ENCODE measurements at regions not wholly inside any gene's neighbourhood (a gene's known extent, or its start where the extent isn't known, plus 50 kb on each side); places are given as distances from the start of the nearest gene placed in this dataset.
A peak's percentile ranks its signal among the peaks of the same experiment; 100 is the strongest.
"Not testable (repeated sequence)": the region's sequence is repeated elsewhere in the genome, so short reads cannot be mapped to it uniquely, and the experiment has no call there.

GRCh38 chrX:42832764-42833549 lies 55.0 kb upstream of the PPP1R2C start:
- DNase-seq (no peak), ATAC-seq (no peak)

GRCh38 chrX:42833550-42833940 lies 55.6 kb upstream of the PPP1R2C start:
- DNase-seq, ATAC-seq: not testable (repeated sequence)

DNA sequence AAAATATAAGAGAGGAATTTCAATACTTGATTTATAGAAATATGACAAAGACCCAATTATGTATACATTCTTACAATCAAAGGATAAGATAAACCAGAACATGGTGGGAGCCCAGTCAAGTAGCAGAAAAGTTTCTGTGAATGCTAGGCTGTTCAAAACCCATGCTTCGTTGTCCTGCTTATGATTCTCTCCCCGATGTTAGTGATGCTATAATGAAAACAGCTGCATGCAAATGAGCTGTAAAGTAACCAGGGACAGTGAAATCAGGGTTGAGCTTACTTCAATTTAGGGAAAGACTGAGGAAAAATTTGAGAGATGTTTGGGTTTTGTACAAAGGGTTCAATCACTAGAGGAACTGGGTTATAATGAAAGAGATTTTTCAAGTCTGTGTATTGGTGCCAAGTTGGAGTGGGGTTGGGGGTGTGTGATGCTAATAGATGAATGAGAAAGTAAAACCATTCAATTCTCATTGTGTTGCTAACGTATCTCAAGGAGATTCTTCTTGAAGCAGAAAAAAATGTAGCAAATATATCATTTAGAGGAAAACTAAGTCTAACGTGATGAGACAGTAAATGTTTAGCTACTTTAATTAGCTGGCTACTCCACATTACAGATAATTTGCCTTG lies 59.3 kb upstream of the PPP1R2C start:
- ATAC-seq: no peak

DNA sequence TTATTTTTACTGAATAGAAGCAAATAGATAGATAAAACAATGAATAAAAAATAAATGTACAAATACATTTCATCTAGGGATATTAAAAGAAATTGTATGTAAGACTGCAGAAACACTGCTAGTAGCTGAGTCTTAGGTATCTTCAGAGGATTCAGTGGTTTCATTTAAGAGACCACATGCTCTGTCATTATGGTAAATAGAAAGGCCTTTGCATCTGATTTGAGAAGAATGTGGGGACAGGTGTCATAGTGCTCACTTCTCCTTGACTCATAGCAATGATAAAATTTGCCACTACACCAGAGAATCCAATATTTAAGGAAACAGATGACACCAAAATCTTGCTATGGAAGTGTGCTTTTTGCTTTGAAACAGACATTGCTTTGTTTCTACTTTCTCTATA lies 59.8 kb upstream of the PPP1R2C start:
- ATAC-seq: no peak
- DNase-seq: no peak

More for the DNA sequence above, 59.3 kb upstream of the PPP1R2C start:
- DNase-seq: no peak

DNA sequence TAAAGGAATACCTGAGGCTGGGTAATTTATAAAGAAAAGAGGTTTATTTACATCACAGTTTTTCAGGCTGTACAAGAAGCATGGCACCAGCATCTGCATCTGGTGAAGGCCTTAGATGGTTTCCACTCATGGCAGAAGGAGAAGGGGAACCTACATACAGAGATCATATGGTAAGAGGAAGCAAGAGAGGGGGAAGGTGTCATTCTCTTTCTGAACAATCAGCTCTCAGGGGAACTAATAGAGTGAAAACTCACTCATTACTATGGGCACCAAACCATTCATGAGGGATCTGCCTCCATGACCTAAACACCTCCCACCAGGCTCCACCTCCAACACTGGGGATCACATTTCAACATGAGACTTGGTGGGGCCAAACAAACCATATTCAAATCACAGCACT lies 61.7 kb upstream of the PPP1R2C start:
- DNase-seq (no peak), ATAC-seq (no peak)

GRCh38 chrX:42846741-42847140 lies 68.8 kb upstream of the PPP1R2C start:
- DNase-seq (no peak), ATAC-seq (no peak)

DNA sequence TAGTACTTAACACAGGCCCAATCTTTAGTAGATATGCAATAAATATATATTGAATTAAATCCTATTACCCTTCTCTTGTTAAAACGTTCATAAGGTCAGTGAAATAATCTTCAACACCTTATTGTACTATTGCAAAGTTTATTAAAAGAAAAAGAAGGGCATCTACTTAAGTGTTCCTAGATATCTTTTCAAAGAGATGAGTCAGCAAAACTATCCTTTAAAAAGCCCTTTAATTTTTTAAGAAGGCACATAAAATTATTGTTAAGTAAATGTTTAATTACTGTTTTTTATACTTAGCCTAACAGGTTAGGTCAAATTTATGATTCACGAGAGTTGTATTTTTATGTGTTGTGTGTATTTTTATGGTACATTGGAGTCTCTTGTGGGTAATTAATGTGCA lies 77.3 kb upstream of the PPP1R2C start:
- no peak for DNase-seq
- ATAC-seq: no peak

GRCh38 chrX:42857766-42858165 lies 79.8 kb upstream of the PPP1R2C start:
- no peak for ATAC-seq
- DNase-seq: no peak

DNA sequence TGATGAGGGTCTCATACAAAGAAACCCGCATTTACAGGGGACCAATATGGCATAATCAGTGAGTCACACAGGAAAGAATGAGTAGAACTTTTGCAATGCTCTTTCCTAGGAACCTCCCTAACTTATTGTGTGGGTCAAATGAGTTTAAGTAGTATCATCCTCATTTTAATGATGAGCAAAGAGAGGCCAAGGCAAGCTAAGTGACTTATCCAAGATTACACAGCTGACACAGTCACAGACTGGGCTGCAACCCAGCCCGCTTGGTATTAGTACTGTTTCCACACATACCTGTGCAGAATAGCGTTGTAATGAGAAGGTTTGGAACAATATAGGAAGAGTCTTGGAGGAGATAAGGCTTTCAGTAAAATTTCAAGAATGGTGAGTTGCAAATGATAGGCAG lies 91.0 kb upstream of the PPP1R2C start:
- no peak for ATAC-seq
- no peak for DNase-seq

- ATAC-seq (peak; percentile 71), DNase-seq (no peak)
These were observed 91.9 kb upstream of the PPP1R2C start for GRCh38 chrX:42869659-42870476.

DNA sequence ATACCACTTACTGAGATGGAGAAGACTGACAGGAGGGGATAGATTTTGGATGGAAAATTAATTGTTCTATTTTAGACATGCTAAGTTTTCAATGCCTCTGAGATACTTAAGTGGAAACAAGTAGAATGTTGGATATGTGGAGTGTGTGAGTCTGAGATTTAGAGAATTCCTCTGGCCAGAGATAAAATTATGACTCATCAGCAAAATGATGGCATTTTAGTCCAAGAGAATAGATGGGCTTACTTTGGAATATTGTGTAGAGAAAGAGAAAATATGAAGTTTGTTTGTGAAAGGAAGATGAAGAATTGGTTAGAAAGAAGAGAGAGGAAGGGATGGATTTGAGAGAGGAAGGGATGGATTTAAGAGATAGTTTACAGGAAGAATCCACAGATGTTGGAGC lies 108.6 kb upstream of the PPP1R2C start:
- DNase-seq (no peak), ATAC-seq (no peak)

- no peak for DNase-seq
- ATAC-seq: no peak
These were observed 123.0 kb upstream of the PPP1R2C start for GRCh38 chrX:42900947-42901346.

DNA sequence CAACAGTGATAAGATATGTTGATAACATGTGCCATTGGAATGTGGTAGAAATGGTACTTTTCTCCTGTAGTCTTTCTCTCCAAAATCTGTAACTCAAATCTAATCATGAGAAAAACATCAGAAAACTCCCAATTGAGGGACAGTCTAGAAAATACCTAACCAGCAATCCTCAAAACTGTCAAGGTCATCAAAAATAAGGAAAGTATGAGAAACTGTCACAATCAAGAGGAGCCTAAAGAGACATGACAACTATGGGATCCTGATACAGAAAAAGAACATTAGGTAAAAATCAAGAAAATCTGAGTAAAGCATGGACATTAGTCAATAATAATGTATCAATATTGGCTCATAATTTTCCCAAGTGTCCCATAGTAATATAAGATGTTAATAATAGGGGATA lies 124.5 kb upstream of the PPP1R2C start:
- DNase-seq: no peak
- no peak for ATAC-seq

DNA sequence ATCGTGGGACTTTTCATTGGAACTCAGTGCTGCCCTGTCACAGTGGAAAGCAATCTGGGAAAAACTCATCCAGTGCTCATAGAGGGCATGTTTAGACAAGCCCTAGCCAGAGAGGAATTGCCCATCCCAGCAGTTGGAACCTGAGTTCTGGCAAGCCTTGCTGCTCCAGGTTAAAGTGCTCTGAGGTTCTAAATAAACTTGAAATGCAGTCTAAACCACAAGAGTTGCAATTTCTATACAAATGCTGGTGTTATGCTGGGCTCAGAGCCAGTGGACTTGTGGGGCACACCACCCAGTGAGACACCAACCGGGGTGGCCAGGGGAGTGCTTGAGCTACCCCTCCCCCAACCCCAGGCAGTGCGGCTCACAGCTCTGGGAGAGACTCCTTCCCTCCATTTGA lies 142.8 kb upstream of the PPP1R2C start:
- ATAC-seq (no peak), DNase-seq (no peak)

- DNase-seq: no peak
- ATAC-seq: no peak
These were observed 152.1 kb upstream of the PPP1R2C start for GRCh38 chrX:42930071-42930470.

GRCh38 chrX:42930951-42931350 lies 153.0 kb upstream of the PPP1R2C start:
- ATAC-seq: no peak
- no peak for DNase-seq

GRCh38 chrX:42933187-42933586 lies 155.2 kb upstream of the PPP1R2C start:
- DNase-seq (no peak), ATAC-seq (no peak)

DNA sequence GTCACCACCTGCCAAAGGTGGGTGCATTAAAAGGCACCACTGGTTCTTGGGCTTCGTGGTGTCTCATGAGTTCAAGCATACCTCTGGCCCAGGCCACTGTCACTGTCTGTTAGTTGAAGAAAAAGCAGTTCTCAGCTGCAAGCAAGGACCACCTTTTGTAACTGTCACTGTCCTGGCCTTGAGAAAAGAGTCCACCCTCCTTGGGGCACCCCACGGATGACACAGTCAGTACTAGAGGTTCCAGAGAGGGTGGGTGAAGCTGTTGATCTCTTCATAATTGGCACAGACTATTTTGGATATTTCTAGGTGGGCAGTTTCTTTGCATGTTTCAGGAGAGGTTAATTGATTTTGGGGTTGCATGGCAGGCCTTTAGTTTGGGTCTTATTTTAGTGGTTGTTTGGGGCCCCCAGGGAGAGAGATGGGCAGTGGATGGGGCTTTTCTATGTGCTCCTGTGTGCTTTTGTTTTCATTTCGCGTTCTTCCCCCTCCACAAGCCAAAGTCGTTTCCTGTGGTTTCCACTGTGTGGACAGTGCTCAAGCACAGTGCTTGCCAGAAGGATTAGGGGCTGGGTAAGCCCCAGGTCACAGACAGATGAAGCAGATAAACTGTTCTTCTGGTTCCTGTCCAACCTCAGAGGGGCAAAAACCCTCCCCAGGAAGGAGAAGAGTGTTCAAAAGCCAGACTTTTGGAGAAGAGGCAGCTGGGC lies 156.2 kb upstream of the PPP1R2C start:
- DNase-seq: no peak
- peak; percentile 71 for ATAC-seq

- ATAC-seq (no peak), DNase-seq (no peak)
These were observed 163.7 kb upstream of the PPP1R2C start for GRCh38 chrX:42941671-42942070.

DNA sequence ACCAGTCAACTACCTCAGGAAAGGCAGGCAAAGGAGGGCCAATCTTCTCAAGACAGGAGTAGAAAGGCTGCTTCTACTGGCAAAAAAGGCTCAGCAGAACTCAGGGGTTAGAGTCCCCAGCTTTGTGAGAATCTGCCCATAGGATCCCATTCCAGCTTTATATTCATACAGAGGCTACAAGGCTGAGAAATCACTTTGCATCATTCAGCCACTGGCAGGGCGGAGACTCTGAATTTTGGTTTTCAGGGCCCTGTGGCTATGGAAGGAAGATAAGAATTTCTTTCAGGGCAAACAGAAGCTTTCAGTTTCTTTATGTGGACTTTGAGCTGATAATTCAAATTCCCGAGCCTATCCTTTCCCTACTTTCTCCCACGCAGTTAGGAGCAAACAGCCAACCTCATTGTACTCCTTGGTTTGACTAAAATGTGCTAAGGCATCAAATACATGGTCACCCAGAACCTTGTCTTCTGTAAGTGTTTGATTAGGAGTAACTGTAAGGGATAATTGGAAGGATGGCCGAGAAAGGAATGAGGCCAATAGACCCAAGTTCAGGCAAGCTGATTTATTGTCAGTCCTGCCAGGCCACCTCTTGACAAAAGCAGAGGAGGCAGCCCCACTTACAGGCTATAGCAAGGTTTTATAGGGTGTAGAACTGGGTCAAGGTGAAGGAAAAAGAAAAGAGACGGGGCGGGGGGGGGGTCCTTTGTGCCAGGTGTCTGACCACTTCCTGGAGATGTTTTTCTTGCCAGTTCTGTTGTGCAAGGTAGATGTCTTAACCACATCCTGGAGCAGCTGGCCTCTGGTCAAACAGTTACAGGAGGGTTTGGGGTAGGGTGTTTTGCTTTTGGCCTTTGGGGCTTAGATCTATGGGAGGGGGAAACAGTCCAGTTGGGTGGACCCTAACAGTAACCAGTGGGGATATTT lies 165.3 kb upstream of the PPP1R2C start:
- DNase-seq (no peak), ATAC-seq (no peak)

GRCh38 chrX:42944381-42944998 lies 166.5 kb upstream of the PPP1R2C start:
- ATAC-seq (peak; percentile 24), DNase-seq (no peak)

Measured in stimulated activated naive CD8-positive, alpha-beta T cell treated with anti-CD3 and anti-CD28 coated beads, Interleukin-15, Interleukin-2, amounts not matched to agents 100 U/mL and 50 U/mL, for 24 hours (primary cell).